ENCODE measurements at regions not wholly inside any gene's neighbourhood (a gene's known extent, or its start where the extent isn't known, plus 50 kb on each side); places are given as distances from the start of the nearest gene placed in this dataset.
"Not testable (repeated sequence)": the region's sequence is repeated elsewhere in the genome, so short reads cannot be mapped to it uniquely, and the experiment has no call there.

GRCh38 chr2:16031058-16031847 is 90.9 kb downstream of the MYCN start:
- DNase-seq (ENCODE audit: low read depth, low spot score) = no peak
- no peak overlapping the region for H3K27ac ChIP-seq

- H3K27ac ChIP-seq = no peak overlapping the region
- DNase-seq (ENCODE audit: low read depth, low spot score) = no peak
Measured at GRCh38 chr2:16030206-16031057, 90.1 kb downstream of the MYCN start.

DNA sequence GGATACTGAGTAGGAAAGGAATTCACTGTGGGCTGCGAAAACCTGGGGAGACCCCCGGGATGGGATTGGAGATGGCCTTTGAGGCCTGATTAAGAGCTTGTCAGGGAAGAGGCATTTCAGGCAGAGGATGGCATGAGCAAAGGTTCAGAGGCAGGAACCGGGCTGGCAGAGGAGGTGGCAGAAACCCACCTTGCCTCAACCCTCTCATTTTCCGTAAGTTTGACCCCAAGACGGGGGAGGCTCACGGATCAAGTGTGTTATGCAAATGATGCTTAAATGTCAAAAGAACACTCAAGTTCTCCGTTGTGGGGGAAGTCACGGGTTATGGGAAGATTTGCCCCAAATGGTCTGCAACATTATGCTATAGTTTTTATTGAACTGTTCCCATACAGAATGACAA is 88.3 kb downstream of the MYCN start:
- DNase-seq (ENCODE audit: low read depth, low spot score) = no peak
- no peak overlapping the region for H3K27ac ChIP-seq

DNA sequence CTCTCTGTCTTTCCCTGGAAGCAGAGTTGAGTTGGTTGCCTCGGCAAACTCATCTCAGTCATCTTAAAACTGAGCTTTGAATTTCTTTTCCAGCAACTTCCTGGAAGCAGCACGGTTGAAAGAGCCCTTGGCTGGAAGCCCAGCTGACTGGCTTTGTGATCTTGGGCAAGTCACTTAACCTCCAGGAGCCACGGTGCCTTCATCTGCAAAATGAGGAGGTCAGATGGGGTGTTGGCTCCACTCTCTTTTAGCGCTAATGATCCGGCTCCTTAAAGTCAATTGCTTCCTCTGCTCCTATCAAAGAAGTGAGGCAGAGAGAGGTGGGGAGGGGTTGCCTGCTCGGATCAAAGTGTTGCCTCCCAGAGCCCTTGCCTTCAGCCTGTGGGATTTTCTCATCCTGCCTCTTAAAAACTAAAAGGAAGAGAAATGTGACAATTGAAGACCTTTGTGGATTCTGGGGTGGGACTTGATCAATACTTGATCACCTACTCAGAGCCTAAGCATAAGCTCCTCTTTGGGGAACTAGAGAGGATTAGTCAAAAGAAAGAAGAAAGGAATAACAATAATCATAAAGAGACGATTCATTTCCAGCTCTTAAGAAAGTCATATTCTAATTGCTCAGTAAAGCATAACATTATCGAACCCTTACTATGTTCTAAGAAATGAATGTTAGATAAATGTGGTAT is 86.6 kb downstream of the MYCN start:
- H3K27ac ChIP-seq = no peak overlapping the region
- no peak for DNase-seq (ENCODE audit: low read depth, low spot score)

DNA sequence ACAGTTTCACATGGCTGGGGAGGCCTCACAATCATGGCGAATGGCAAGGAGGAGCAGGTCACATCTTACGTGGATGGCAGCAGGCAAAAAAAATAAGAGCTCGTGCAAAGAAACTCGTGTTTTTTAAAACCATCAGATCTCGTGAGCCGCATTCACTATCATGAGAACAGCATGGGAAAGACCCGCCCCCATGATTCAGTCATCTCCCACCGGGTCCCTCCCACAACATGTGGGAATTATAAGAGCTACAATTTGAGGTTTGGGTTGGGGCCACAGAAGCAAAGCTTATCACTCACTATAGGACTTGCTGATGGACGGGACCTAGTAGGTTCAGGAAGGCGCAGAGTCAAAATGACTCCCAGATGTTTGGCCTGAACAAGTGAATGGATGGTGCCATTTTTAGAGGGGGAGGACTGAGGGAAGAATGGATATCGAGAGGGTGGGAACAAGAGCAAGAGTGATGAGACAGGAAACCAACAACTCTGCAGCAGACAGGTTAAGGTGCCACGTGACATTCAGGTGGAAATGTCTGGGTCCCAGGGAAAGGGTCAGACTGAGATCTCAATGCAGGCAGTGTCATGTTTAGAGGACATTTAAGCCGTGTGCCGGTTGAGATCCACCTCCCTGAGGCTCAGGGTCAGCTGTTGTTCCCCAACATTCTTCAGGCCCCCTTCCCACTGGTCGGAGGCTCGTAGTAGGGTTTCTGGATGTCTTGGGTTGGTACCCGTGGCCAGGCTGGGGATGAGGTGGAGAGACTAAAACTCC is 85.7 kb downstream of the MYCN start:
- DNase-seq (ENCODE audit: low read depth, low spot score) = no peak
- no peak overlapping the region for H3K27ac ChIP-seq

DNA sequence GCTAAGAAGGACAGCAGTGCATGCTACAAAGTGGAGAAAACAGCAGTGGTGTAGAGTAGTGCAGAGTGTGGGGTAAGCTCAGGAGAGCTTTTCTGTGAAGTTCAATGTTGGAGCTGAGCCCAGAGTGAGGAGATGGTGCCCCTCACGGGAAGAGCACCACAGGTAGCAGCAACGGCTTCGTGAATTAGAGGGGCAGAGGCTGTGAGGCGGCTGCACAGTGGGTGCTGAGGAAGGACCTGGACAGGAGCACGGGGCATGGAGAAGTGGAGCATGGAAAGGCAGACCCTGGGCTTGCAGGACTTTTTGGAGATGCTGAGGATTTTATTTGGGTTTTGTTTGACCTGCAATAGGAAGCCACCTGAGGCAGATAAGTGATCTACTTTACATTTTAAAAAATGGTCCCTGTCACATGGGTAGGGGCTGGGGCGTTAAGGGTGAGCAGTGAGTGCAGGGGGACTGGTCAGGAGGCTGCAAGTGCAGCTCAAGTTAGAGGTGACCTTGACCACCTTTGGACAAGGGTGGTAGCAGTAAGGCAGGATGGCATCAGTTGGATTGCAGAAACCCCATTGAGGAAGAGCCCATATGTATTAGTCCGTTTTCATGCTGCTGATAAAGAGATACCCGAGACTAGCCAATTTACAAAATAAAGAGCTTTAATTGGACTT is 85.0 kb downstream of the MYCN start:
- H3K27ac ChIP-seq = no peak overlapping the region
- DNase-seq (ENCODE audit: low read depth, low spot score) = no peak

DNA sequence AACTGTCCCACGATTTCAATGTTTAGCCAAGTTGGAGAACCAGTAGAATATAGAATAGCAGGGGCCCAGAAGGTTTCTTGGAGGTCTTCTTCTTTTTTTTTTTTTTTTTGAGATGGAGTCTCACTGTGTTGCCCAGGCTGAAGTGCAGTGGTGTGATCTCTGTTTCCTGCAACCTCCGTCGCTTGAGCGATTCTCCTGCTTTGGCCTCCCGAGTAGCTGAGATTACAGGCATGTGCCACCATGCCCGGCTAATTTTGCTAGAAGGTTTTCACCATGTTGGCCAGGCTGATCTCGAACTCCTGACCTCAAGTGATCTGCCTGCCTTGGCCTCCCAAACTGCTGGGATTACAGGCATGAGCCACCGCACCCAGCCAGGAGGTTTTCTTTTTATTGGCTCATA is 84.3 kb downstream of the MYCN start:
- DNase-seq (ENCODE audit: low read depth, low spot score); H3K27ac ChIP-seq: not testable (repeated sequence)

- no peak for DNase-seq (ENCODE audit: low read depth, low spot score)
Measured at GRCh38 chr2:16023506-16024360, 83.4 kb downstream of the MYCN start.

DNA sequence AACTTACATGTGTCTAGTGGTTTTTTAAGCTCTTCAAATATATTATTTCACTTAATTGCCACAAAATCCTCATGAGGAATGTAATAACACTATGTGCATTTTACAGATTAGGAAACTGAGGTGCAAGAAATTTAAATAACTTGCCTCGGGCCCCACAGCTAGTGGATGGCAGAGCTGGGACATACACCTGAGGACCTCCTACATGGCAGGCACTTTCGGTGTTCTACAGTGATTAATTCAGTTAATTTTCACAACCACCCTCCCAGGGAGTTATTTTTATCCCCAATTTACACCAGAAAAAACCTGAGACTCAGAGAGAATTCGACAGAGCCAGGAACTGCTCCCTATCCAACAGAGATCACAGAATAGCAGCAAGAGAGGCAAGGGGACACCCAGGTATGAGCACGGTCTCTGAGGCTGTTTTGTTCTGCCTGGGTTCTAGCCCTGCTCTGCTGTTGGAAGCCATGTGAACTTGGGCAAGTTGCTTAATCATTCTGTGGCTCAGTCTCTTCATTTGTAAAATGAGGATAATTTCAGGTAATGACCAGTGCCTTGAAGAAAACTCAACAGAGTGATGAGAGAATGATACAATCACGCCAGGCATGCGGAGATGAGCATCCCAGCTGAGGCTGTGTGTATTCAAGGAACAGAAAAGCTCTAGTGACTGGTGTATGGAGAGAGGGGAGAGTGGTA is 82.3 kb downstream of the MYCN start:
- H3K27ac ChIP-seq = no peak overlapping the region
- DNase-seq (ENCODE audit: low read depth, low spot score) = no peak

More at GRCh38 chr2:16023506-16024360, 83.4 kb downstream of the MYCN start:
- H3K27ac ChIP-seq = no peak overlapping the region

DNA sequence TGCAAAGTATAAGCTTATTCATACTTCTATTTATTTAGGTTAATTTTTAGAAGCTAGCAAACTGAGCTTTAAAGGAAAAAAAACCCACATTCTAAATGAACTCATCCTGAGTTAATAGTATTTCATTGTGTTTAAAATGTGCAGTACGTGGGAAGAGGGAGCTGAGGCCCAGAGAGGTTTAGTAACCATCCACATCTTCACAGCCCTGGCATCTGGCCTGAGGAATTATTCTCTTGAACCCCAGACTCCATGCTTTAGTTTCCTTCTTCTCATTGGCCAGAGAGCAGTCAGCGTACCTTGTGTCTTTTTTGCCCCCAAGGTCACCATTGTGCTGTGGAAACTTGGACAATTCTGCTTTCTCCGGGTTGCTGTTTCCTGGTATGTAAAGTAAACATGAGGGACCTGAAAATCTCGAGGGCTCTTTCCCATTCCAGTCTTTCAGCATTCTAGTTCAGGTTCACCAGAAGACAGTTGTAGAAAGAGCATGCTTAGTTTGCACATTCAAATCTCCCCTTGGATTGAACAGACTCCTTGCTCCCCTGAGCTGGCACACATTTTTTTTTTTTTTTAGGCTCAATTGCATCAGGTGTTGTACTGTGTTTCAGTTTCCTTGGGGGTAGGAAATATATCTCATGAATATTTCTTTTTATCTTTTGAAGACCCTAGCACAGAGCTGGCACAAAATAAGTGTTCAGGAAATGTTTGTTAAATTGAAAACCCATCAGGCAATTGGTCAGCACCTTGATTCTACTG is 81.4 kb downstream of the MYCN start:
- no peak for DNase-seq (ENCODE audit: low read depth, low spot score)
- no peak overlapping the region for H3K27ac ChIP-seq

GRCh38 chr2:16020389-16021008 is 80.1 kb downstream of the MYCN start:
- DNase-seq (ENCODE audit: low read depth, low spot score) = no peak
- no peak overlapping the region for H3K27ac ChIP-seq

GRCh38 chr2:16019617-16020351 is 79.4 kb downstream of the MYCN start:
- no peak for DNase-seq (ENCODE audit: low read depth, low spot score)
- H3K27ac ChIP-seq = no peak overlapping the region

DNA sequence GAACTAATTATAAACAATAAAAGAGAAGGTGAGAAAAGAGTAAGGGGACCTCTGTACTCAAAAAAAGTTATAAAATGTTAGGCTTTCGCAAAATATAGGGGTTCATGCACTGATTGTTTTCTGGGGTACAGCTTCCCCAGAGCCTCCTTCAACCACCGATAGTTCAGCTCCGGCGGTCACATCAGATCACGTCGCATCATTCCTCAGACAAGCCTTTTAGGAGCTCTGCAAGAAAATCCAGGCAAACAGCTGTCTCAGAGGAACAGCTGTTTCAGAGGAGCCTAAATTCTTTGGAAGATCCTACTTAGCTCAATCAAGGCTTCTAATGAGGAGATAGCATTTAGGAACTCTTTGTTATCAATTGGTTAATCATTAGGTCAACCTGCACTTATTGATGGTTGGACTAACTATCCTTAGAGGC is 78.7 kb downstream of the MYCN start:
- no peak overlapping the region for H3K27ac ChIP-seq
- DNase-seq (ENCODE audit: low read depth, low spot score) = no peak

DNA sequence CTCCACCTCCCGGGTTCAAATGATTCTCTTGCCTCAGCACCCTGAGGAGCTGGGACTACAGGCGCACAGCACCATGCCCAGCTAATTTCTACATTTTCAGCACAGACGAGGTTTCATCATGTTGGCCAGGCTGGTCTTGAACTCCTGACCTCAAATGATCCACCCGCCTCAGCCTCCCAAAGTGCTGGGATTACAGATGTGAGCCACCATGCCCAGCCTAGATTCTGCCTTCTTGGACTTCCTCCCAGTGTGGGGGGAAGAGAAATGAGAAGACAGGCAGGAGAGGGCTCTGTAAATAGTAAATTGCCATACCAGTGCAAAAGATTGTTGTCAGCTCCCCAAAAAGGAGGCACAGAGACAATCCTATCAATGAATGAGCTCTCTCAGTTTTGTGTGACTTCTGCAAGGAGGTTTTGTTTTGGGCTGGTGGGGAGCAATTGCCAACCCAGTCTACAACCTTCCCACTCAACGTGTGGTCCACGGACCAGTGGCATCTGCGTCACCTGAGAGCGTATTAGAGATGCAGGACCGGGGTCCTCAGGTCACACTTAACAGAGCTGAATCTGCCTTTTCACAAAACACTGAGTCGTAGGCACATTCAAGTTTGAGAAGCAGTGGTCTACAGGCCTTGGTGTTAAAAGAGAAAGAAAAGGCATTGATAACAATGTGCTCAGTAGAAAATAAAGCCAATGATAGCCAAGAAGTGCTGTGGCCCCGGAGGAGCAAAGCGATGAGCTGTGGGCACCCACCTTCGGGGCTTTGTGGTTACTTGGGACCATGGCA is 78.1 kb downstream of the MYCN start:
- DNase-seq (ENCODE audit: low read depth, low spot score) = no peak
- H3K27ac ChIP-seq = no peak overlapping the region

DNA sequence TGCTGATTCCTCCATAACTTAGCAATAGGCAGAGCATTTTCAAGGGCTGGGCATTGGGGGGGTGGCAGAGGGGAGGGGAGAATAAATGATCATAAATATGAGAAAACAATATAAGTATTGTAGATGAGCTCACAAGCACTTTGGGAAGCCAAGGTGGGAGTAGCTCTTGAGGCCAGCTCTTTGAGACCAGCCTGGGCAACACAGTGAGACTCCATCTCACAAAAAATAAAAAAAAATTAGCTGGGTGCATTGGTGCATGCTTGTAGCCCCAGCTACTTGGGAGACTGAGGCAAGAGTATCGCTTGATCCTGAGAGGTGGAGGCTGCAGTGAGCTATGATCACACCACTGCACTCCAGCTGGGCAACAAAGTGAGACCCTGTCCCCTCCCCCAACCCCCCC is 75.9 kb downstream of the MYCN start:
- no peak overlapping the region for H3K27ac ChIP-seq
- no peak for DNase-seq (ENCODE audit: low read depth, low spot score)

GRCh38 chr2:16015903-16016265 is 75.5 kb downstream of the MYCN start:
- no peak overlapping the region for H3K27ac ChIP-seq
- no peak for DNase-seq (ENCODE audit: low read depth, low spot score)
